GF-D8 (cell line): ENCODE measurements at regions not wholly inside any gene's neighbourhood (a gene's known extent, or its start where the extent isn't known, plus 50 kb on each side); places are given as distances from the start of the nearest gene placed in this dataset.
A peak's percentile ranks its signal among the peaks of the same experiment; 100 is the strongest.

ENCODE experiments used
- DNase-seq: peaks from one replicate; lab custom pipeline; 2025; lab: John Stamatoyannopoulos, UW

DNA sequence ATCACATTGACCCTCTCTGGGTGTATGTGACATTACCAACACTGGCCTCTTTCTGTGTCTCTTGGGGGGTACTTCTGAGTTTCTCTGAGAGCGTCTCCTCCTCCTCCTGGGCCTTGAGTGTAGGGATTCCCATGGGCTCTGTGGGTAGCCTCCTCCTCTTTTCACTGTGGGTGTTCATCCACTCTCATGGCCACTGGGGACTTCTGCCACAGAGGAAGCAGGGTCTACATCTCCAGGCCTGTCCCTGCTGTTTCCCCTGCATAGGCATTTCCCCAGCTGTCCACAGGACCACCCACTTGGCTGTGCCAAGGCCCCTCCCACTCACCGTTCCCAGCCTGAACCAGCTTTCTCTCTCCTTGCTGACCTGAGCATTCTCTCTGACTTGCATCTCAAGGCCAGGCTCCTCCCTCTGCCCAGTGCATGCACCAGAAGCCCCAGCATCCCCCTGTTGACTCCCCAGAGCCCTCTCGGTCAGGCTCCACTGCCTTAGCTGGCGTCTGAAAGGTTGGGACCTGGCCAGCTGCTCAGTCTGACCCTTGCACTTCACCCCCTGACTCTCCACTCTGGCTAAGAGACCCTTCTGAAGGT lies 487.6 kb downstream of the GLRX3 start:
- DNase-seq: no peak

DNA sequence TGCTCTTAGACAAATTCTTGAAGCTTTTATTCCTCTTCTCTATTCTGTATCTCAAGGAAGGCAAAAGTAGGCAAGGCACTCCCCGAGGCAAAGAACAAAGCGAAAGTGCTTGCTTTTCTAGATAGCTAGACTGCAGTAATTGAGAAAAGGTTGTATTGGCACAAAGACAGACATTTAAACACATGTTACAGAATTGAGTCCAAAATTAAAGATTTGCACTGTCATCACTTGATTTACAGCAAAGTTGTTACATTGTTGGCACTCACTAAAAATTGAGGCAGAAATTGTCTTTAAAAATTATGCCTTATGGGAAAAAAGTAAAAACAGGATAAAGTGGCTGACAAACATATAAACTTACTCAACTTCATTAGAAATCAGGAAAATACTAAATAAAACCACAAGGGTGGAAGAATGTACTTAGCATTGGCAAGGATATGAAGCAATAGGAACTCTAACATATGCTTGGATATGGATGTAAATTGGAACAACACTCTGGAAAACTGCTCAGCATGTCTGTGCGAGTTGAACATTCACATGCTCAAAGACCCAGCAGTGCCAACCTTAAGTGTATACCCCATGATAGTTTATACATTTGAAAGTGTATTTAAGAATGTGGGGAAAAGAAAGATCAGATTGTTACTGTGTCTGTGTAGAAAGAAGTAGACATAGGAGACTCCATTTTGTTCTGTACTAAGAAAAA lies 491.3 kb downstream of the GLRX3 start:
- DNase-seq: no peak

DNA sequence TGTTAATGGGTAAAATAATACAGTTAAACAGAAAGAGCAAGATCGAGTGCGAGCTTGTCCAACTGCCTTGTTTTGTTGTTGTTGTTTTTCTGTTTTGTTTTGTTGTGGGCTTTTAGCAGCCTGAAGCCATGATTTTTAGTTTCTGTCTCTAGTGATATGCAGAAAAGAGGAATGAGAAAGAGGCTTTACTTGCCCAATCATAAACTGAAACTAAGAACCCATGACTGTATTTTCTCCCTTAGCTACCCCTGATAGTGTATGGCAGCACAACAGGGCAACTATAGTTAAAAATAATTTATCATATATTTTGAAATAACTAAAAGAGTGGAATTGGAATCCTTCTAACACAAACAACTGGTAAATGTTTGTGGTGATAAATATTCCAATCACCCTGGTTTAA lies 493.9 kb downstream of the GLRX3 start:
- DNase-seq: no peak

DNA sequence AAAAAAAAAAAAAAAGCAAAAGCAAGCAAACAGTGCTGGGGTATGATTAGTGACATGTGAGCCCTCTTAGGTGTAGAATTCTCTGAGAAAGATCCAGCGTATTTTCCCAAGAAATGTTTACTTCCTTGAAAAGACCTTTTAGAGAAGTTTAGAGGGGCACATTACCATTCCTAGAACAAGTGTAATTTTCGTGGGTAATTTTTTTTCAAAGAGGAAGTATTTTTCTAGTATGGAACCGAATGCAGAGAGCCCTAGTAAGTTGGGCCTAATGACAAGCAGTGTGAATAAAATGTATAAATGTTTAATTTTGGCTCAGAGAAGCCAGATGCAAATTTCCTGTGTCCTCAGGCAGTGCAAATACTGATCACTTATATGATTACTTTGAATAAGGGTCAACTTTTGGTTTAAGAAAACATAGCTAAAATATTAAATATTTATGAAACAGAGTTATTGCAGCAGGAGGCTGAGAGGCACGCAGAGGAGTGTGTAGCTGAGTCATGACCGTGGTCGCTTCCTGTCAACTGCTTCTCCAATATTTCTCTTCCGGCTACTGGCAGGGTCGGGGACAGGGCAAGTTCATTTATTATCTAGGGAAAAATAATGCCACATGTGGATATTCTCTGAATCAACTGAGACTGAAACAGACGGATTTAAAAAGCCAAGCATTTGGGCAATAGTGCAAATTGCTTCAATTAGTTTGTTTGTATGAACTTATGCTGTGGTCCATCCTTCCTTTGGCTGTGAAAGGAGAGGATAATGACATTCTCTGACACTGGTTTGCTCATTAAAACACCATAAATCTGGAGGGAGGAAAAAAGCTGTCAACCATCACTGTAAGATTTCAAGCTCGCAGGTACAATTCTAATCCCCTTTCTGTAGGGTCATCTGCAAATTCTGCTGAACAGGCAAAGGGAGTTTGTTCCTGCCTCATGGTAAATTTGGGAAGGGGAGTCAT lies 495.2 kb downstream of the GLRX3 start:
- peak; percentile 79 for DNase-seq

DNA sequence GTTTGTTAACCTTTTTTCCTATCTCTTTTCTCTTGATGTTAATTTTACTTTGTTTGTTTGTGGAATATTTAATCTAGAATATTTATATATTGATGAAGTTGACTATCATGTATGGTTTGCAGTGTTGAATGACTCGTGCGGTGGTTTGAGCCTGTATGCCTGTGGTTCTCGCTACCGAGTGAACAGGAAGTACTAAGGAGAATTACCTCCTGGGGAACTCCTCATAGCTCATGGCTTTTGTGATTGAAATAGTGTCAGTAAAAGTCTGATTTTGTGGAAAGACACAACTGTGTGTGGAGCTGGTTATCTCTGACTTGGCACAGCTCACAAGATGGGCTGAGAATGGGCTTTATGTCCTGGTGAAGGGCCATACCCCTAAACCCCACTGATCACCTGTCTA lies 498.6 kb downstream of the GLRX3 start:
- no peak for DNase-seq

DNA sequence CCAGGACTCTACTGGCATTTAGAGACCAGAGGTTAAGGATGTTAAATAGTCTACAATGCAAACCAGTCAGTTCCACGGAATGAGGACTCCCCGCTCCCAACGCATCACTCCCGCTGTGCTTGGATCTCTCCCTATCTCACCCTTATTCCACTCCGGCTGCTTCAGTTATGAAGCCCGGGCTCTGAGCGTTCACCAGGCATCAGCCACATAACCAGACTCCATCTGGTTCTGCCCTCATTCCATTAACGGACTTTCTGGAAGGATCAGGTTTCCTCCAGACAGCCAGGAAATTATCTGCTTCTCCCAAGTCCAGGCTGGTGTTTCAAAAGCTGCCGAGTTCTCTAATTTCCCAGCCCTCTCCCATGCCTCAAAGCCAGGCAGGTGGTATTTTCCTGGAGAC lies 499.3 kb downstream of the GLRX3 start:
- DNase-seq: no peak

DNA sequence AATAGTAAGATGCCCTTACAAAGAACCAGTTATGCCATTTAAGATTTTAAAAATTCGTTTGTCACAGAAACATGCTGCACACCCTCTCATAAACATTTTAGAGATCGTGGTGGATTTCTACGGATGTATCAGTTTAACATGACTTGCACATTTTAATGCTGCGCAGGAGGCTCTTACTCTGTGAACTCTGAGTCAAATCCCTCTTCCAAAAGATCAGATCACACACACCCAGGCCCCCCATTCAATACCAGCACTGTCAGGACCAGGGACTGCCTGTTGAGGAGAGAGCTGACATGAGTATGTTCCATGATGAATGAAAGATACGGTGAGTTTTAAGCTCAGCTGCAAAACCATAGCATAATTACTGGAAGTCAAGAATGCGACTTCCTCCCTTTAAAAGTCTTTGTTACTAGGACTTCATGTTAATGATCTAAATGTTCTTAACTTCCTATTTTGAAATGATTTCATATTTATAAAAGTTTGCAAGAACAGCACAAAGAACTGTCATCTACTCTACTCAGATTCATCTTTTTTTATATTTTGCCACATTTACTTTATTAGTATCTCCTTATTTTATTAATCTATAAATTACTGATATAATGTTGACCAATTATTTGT lies 500.2 kb downstream of the GLRX3 start:
- no peak for DNase-seq

DNA sequence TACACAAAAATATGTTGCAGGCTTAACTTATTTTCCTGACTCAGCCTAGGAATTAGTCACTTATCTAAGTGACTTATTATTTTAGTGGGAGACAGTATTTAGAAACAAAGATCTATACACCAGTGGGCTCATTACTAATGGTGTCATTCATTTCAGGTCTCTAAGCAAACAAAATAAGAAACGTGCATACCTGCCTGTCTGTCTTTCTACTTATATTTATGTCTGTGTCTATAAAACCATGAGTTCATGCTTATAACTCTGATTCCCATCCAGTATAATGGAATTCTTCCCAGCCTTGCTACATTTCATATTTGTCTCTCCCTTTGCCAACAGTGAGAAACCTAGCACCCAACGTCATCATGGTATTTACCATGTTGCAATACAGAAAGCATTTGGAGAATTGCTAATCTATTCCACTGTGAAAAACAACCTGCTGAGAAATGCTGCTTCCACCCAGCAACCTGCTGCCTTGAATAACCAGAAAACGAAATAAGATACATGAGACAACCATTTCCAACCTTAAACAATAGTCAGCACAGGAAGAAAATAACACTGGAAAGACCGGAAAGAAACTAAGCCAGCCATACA lies 501.0 kb downstream of the GLRX3 start:
- no peak for DNase-seq

DNA sequence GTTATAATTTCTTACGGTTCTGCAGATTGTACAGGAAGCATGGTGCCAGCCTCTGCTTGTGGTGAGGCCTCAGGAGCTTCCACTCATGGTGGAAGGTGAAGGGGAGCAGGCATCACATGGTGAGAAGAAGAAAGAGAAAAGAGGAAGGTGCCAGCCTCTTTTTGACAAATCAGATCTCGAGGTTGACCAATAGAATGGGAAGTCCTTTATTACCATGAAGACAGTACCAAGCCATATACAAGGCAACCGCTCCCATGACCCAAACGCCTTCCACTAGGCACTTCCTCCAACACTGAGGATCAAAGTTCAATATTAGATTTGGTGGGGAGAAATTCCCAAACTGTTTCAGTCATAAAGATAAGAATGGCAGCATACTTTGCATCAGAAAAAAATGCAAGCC lies 502.8 kb downstream of the GLRX3 start:
- no peak for DNase-seq

DNA sequence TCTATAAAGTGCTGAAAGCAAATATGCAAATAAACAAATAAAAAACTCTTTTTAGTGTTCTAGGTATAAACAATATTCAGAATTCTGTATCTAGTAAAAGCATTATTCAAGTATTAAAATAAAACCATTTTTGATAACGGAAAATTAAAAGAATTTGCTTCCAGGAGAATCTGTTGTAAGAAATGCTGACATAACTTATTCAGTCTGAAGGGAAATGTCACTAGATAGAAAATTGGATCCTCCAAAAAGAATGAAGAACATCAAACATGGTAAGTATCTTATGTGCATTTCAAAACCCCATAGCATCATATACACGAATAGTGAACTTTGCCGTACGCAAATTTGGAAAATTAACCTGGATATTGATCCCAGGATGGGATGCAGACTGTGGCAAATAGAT lies 506.7 kb downstream of the GLRX3 start:
- DNase-seq: no peak

DNA sequence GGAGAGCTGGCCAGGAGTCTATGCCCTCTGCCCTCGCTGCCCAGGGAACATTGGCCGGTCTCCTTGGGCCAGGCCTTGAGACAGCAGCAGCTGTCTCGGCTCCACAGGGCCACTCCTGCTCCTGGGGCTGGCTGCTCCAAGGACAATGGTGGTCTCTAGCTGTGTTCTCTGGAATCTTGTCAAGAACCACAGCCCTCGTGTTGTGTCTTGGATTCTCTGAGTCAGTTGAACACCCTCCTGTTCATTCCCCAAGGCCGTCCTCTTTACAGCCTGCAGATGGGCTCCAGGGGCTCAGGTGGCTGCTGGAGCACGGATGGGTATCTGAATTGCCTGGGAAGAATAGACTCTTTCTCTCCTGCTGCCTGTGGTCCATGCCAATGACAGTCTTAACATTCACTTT lies 511.1 kb downstream of the GLRX3 start:
- no peak for DNase-seq

DNA sequence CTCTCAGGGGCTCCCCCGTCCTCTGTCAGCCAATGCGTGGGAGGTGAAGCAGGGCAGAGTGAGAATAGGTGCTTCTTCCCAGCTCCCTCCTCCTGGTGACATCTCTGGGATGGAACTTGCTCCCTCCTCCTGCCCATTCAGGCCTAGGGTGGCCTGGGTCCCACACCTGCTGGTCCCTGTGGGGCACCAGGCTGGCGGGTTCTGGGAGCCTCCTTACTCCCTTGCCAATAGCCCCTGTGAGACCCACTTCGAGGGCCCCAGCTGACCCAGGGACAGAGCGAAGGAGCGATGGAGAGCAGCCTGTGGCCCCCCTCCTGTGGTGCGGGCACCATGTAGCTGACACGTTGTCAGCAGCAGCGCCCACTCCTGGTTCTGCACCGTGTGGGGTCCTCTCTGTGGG lies 512.6 kb downstream of the GLRX3 start:
- no peak for DNase-seq

DNA sequence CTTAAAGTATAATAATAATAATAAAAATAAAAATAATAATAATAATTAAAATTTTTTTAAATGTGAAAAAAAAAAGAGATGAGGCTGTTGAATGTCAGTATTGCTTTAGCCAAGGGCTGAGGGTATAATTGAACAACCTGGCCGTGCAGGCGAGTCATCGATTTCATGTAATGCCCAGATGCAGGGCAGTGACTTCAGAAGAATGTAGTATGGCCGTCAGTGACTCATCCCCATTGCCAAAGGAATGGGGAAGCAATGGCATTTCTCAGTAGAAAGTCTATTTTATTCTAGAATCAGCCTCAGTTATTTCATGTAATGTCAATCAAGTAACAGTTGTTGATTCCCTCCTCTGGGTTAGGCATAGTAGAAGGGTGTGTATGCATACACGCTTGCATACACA lies 516.4 kb downstream of the GLRX3 start:
- DNase-seq: no peak

DNA sequence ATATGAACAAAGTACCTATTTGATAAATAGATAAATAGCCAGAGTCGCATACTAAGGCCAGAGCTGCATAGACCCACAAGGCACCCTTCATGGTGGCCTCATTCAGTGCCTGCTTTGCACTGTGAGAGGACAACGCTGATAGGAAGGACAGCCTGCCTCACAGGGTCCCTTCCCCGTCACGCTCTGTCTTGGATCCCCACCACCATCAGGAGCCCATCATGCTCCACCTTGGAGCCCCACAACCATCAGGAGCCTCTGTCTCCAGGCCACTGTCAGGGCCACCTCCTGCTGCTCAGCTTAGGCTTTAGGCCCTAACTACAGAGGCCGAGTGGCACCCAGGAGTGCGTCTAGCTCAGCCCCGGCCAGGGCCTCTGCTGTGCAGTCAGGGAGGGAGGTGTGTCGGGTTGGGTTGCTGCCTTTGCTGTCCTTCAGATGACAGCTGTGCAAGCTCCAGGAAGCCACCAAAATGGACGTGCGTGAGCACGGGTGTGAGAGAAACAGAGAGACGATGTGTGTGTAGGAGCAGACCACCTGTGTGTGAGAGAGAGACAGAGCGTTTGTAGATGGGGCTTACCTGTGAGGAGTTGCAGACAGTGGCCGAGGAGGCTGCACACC lies 516.9 kb downstream of the GLRX3 start:
- DNase-seq: no peak

DNA sequence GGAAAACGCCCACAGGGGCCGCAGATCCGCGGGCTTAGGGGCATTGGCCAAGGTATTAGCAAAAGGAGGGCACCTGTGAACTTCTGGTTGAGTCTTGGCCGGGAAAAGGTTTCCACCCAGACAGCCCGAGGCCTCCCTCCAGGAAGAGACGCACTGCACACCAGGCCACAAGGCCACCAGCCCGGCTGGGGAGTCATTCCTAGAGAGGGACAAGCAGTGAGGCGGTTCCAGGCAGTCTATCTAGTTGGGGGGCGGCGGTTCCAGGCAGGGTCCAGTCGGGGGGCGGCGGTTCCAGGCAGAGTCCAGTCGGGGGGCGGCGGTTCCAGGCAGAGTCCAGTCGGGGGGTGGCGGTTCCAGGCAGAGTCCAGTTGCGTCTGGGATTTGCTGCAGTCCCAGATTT lies 518.5 kb downstream of the GLRX3 start:
- DNase-seq: no peak

DNA sequence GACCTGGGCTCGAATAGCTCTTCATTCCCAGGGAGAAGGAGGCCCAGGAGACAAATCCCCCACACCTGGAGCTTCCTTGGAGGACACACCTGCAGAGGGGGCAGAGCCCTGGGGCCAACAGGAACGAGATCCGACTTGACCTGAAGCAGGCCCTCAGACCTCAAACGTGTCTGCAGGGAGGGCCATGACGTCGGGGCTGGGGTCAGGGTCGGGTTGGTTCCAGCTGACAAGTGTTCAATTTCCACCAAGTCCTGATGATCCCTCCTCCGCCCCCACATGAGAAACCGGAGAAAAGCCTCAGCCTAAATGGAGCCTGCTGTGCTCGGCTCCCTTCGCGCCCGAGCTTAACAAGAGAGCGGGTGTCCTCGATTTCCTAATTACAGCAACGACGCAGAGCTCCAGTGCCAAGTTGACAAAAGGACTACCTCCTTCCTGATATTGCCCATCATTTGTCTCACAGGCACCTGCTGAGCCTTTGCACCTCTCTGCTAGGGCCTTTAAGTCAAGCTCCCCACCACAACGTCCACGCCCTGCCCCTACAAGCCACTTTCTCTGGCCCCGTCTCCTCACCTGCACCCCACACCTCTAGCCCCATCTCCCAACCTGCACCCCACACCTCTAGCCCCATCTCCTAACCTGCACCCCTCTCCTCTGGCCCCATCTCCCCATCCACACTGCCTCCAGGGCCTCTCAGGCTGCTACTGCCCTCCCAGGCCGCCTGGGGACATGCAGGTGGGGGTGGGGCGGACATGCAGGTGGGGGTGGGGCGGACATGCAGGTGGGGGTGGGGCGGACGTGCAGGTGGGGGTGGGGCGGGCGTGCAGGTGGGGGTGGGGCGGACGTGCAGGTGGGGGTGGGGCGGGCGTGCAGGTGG lies 519.4 kb downstream of the GLRX3 start:
- DNase-seq: no peak

DNA sequence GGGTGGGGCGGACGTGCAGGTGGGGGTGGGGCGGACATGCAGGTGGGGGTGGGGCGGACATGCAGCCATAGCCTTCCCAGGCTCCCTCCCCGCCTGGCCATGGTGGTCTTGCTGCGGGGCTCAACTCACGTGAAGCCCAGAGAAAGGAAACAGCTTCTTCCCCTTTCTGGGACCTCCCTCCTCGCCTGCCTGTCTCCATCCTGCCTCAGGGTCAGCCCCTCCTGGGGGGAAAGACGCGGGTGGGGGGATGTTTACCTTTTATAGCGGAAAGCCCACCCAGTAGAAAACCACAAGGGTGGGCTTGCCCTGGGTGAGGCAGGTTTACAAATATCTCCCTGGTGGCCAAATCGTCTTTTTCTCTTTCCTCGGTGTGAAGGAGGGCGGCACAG lies 520.0 kb downstream of the GLRX3 start:
- DNase-seq: no peak

DNA sequence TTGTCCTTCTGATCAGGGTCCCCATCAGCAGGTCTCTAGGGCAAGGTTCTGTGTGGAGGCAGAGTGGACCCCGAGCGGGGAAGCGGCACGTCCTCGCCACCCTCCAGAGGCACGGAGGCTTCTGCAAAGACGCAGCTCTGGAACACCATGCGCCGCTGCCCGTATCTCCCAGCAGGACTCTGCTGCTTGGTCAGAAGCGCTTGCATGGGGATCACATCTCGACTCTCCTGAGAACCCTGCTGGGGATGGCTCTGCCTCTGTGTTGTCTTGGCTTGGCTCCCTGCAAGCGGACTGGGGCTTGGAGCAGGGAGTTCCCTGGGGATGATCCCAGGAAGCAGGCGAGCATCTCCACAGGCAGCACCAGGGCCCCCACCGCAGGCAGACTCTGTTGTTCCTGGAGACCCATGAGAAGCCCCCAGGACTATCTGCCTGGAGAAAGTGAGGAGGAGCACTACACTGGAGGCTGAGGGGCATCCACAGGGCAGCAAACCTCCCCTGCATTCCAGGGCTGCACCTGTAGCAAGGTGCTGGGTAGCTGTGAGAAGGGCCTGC lies 520.5 kb downstream of the GLRX3 start:
- DNase-seq: no peak

DNA sequence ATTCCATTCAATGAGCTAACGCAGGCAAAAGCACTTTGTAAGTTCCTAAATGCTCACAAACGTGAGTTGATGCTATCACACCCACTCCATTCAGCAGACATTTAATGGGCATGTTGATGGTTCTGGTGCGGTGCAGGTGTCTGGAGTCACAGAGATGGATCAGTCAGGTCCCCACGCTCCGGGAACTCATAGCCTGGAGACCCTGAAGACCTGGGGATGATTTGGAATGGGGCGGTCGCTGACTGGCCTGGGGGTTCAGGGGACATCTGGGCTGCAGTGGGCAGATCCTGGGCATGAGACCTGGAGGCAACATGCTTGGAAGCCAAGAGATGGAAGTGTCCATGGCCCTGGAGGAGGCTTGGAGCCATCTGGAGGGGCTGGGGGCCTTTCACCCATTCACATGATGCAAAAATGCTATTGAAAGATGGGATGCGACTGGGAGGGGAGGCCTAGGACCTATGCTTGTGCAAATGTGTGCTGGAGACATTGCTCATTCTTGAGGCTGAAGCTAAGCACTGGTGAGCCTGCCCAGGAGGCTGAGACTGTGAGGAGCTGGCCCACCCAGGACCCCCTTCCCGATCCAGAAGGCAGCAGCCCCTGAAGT lies 522.6 kb downstream of the GLRX3 start:
- DNase-seq: no peak

DNA sequence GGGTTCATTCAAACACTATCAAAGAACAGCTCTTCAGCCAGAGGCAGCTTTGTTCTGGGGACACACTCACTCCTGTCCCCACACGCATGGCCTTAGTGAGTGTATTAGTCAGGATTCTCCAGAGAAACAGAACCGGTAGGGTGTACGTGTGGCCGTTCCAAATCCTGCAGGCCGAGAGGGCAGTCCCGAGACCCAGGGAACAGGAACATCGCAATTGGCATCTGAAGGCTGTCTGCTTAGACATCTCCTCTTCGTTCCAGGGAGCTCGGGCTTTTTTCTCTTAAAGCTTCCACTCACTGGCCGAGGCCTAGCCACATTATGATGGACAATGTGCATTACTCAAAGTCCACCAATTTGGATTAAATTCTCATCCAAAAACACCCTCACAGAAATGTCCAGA lies 523.3 kb downstream of the GLRX3 start:
- DNase-seq: no peak
